ENCODE measurements at regions not wholly inside any gene's neighbourhood (a gene's known extent, or its start where the extent isn't known, plus 50 kb on each side); places are given as distances from the start of the nearest gene placed in this dataset.

DNA sequence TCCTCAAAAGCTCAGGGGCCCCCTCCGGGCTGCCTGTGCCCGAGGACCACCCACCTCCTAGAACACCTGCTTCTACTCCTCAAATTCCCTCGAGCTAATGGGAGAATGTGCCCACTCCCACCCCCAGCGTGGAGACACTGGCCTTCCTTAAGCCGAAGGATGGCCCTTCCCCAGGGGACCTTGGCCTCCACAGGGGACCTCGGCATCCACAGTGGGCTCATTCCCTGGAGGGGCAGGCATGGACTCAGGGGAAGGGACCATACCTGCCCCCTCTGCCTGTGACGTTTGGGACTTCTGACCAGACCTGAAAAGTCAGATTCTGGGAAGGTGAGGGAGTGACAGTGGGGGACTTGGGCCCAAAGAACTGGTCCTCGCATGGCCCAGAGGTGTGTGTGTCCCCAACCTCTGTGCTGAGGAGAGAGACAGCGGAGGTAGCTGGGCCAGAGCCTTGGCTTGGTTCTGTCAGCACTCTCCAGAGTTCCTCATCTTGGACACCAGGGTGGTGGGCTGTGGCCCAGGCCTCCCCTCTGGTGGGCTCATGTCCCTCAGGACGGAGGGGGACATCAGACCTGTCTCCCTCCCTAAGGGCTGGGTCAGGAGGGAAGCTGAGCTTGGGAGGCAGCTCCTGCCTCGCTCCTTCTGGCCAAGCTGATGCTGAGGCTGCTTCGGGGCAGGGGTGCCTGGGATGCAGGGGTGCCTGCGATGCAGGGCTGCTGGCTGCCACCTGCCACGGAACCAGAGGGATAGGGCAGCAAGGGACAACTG is 240.4 kb downstream of the HAUS1 start:
- DNase-seq (ENCODE audit: low read depth), result no peak

DNA sequence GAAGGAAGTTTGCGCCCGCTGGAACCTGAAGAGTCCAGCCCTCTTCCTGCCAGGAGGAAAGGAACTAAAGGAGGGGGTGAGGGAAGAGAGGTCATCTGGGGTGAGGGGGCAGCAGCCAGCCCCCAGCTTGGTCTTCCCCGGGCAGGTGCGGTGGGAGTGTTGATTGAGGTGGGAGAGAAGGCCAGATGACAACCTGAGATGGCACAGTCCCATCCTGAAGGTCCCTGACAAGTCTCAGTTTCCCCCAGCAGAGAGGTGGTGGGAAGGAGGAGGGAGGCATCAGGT is 240.9 kb downstream of the HAUS1 start:
- DNase-seq (ENCODE audit: low read depth), result no peak

DNA sequence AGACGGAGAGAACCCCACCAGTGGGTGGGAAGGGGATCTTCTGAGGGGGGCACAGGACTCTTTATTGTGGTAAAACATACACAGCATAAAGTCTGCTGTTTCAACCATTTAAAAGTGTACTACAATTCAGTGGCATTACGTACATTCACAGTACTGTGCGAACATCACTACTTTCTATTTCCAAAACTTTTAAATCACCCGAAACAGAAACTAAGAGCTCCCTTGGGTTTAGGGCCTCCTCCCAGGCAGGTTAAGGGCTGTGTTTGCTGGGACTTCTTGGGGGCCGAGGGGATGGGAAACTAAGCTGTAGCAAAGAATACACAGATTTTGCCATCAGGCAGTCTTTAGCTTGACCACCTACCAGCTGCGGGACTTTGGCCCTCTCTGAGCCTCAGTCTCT is 242.0 kb downstream of the HAUS1 start:
- DNase-seq (ENCODE audit: low read depth), result no peak

DNA sequence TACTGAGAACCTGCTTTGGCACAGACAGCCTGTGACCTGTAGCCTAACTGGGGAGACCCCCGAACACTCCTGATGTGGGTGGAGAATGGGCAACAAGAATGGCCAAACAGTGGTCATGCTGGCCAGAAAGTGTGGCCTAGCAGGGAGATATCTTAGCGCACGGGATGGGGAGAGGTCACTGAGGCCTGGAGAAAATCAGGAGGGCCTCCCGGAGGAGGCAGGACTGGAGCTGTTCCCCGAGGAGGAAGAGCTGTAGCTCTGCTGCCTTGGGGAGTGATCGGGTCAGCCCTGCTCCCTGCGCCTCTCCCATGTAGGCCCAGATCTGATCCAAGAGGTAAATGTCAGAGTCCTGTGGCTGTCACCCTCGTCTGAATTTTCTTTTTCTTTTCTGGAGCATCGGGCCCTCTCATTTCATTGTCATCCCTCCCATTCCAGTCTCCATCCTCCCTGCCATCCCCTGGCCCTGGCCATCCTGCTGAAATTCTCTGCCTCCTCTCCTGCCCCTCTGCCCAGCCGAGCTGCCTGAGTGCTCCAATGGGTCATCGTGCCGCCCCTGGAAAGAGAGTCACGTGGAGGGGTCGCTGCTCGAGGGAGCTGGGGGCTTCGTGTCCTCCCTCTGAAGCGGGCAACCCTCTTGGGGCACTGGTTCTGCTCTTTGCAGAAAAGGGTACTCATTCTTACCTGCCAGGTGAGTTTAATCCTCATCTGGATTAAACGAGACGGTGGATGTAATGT is 242.9 kb downstream of the HAUS1 start:
- no peak for DNase-seq (ENCODE audit: low read depth)

DNA sequence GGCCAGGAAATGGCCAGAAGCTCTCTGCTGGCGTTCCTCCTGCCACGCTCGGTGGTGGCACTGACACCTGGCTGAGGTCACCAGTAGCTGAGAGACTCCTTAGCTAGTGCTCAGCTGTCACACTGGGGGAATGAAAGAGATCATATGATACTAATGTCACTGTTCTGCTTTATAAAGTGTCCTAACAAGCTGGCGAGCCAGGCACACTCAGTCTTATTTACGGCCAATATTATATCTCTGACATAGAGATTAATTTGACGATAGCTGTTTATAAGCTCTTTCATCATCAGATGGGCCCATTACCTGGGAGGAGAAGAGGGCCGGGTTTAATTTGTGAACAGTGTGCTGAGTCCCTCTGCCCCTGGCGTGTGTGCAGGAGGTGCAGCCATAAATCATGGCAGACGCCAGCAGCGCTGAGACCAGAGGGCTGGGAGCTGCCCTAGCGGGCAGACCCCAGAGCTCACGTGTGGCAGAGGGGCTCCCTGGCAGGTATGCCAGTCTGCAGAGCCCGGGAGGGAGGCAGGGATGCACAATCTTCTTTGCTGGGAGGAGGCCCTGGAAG is 246.5 kb downstream of the HAUS1 start:
- DNase-seq (ENCODE audit: low read depth), result no peak

DNA sequence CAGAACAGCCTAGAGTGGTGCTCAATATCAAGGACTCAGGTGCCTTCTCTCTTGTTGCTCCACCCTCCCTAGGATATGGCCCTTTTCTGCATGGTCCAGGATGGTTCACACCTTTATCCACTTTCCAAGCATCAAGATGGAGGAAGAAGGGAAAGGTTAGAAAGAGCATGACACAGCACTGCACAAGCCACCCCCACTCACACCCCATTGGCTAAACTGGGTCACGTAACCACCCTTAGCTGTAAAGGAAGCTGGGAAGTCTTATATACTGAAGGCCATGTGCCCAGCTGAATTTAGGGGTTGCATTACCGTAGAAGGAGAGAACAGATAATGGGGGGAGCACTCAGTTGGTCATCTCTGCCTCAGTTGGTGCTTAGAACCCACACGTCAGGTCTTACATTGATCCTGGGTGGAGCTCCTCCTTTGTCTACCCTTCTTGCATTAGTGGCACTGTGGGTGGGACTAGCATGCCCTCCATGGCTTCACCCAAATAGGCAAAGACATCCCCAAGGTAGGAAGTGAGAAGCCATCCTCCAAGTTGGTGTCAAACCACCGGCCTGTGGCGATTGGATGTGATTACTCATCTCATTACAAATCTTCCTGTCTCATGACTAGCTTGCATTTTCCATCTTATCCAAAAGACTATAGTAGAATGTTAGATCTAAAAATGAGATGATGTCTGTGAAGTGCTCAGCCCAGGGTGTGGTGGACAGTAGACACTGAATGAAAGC is 248.5 kb downstream of the HAUS1 start:
- no peak for DNase-seq (ENCODE audit: low read depth)

DNA sequence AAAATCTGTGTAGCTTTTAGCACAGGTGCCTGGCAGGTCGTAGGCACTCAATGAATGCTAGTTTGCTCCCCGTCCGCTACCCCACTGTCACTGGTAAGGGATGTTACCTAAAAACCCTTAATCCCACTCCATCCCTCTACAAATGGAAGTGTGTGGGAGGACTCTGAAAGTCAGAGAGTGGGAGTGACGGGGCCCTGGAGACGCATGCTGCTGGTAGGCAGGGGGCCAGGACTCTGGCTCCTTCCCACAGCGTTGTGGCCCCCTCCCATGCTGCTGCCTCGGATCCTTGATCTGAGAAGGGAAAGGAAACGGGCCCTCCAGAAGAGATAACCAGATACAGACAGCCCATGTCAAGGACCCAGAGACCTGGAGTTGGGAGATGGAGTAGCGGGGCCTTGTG is 249.3 kb downstream of the HAUS1 start:
- DNase-seq (ENCODE audit: low read depth), result no peak

DNA sequence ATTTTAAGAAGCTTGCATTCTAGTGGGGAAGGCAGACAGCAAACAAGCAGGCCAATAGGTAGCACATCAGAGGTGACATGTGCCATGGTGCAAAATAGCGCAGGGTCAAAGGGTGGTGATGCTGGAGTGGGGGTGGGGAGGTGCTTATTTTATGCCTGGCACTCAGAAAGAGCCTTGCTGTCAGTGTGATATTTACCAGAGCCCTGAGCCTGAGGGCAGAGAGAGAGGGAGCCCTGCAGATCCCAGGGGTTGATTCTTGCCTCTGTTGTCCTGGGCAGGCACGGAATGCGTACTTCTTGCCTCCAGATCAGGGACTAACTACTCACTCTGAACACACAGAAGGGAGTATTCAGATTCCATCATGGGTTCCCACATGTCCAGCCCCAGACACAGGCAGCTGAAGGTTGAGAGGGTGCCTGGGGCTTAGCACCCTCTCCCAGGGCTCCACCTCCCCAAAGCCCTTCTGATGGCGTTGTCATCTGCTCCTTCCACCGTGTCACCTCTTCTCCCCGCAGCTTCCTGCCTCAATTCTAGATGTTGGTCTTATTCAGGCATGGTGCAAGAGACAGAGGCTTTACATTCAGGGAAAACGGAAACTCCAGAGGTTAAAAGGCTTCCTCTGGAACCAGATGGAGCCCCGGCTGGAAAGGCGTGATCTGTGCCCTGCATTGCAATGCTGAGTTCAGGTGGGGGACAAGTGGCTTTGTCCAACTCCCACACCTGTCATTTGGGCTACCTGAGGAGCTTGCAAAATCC is 252.3 kb downstream of the HAUS1 start:
- DNase-seq (ENCODE audit: low read depth), result no peak

DNA sequence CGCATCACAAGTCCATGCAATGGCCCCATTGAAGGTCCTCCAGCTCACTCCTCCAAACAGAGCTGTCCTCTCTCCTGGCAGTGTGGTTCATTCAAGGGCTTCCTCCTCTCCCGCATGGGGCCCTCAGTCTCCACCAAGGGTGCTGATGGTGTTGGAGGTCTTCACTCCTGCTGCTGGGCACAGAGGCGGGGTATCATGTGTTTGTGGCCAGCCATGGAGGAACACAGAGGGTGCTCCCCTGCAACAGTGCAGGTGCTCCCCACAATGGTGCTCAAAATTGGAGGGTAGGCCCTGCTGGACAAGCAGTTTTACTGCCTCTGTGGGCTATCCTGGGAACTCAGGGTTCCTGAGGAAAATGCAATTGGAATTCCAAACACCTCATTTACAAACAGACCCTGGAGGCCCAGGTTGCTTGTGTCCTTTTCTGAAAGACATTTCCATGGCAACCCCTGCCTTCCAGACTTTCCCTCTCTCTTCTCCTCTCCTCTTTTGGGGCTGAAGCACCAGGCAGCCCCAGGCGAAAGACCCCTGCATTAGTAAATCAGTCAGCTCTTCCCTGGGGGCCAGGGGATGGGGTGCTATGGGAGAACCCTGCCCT is 256.0 kb downstream of the HAUS1 start:
- no peak for DNase-seq (ENCODE audit: low read depth)

DNA sequence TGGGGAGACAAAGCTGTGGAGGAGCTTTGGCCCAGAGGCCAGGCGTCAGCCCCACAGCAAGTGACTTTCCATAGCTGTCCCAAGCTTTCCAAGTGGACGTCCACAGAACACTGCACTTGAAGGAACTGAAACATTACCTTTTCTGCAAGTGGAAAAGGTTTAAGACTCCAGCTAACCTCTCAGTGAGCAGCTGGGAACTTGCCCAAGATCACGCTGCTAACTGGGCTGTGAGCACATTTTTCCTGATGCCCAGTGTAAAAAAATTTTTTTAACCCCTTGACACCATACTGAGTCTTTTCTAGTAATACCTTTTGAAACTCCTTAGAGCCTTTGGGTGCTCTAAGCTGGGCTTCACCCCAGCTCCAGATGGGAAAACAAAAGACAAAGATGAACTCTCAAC is 256.7 kb downstream of the HAUS1 start:
- no peak for DNase-seq (ENCODE audit: low read depth)

DNA sequence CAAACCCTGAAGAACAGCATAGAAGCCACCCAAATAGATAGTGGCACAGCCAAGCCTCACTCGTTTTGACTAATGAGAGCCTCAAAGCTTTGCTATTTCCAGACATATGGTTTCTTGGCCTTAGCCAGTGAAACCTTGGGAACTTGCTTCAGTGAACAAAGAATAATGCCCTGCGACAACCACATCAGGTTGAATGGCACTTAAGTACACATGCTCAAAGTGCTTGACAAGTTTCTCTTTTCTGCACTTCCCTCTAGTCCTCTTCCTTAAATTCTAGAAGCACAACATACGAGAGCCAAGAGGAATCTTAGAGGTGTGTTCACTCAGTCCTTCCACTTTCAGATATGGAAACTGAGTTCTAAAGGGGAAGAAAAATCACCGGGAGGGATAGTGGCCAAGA is 258.3 kb downstream of the HAUS1 start:
- DNase-seq (ENCODE audit: low read depth), result no peak

DNA sequence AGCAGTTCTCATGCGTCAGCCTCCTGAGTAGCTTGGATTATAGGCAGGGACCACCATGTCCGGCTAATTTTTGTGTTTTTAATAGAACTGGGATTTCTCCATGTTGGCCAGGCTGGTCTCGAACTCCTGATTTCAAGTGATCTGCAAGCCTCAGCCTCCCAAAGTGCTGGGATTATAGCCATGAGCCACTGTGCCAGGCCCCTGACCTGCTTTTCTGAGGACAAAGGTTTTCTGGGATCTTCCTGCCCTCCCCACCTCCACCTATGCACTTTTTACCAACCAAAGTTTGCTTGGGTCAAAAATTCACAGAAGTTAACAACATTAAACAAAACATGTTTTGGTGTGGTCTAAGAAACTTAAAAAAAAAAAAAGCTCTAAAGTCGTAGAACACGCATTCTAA is 259.9 kb downstream of the HAUS1 start:
- DNase-seq (ENCODE audit: low read depth), result no peak

DNA sequence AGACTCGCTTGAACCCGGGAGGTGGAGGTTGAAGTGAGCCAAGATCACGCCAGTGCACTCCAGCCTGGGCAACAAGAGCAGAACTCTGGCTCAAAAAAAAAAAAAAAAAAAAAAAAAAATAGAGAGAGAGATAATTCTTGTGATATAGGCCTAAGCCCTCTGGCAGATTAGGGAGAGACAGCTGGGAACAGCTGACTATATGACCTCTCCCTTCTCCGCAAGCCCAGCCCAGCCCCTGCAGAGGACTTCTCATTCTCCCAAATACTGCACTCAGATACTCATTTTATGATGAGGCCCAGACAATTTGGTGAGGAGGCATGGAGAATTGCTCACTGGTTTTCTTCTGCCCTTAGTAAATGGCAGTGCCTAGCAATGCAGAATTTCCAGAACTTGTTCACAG is 262.0 kb downstream of the HAUS1 start:
- DNase-seq (ENCODE audit: low read depth), result no peak

DNA sequence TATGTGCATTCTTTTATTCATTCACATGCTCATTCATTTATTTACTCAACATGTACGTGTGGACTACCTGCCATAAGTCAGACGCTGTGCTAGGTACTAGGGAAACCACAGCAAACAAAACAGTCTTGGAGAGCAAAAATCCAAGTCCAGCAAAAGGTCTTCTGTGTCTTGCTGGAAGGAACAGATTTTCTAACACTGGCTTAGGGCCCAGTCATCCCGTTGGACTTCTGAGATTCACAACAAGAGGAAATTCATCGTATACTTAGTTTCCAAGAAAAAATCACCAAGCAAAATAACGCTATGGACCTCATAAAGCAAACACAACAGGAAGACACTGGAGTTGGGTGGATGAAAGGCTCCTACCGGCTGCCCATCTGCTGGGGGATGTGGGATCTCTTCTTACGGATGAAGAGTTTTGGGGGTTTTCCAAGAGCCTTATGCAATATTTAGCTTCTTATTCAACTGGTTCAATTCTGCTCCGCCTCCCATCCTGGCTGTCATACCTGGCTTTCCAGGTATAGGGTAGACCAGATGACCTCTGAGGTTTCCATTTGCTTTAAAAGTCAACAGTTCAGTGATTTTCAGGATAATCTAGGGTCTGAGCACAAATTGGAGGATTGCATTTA is 262.7 kb downstream of the HAUS1 start:
- DNase-seq (ENCODE audit: low read depth), result peak; percentile 38

DNA sequence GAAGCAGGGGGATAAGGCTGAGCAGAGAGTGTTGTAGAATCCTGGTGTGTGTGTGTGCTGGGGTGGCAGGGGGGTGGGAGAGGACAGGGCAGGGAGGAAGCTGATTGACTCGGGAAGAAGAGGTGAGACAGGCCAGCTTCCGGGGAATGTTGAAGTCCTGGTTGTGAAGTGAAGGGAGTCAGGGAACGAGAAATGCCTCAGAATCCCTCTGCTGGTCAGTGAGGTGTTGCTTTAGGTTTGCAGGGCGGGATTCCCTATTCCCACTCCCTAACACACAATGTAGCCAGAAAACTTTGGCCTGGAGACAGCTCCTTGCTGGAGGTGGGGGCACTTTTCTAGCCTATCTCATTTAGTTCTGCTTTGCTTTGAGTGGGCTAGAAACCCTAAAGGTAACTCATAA is 265.1 kb downstream of the HAUS1 start:
- DNase-seq (ENCODE audit: low read depth), result no peak

DNA sequence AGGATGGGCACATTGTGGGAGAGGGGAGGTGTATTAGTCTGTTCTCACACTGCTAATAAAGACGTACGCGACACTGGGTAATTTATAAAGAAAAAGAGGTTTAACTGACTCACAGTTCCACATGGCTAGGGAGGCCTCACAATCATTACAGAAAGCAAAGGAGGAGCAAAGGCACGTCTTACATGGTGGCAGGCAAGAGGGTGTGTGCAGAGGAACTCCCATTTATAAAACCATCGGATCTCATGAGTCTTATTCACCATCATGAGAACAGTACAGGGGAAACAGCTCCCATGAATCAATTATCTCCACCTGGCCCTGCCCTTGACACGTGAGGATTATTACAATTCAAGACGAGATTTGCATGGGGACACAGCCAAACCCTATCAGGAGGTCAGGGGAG is 266.7 kb downstream of the HAUS1 start:
- DNase-seq (ENCODE audit: low read depth), result no peak

DNA sequence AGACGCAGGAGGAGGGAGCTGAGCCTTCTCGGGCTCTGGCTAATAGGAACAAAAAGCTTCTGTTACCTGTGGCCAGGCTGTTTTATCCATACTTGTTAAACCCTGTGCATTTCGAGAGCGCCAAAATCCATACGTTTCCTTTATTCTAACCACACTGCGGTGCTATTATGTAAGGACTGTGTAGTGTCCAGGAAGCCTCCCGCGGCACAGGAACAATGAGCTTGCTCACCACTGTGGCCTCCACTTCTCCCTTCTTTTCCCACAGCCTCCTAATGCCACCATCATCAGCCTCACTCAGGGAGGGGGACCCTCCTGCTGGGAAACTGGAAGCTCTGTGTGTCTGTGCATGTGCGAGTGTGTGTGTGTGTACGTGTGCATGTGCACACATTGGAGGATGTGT is 268.5 kb downstream of the HAUS1 start:
- DNase-seq (ENCODE audit: low read depth), result no peak

DNA sequence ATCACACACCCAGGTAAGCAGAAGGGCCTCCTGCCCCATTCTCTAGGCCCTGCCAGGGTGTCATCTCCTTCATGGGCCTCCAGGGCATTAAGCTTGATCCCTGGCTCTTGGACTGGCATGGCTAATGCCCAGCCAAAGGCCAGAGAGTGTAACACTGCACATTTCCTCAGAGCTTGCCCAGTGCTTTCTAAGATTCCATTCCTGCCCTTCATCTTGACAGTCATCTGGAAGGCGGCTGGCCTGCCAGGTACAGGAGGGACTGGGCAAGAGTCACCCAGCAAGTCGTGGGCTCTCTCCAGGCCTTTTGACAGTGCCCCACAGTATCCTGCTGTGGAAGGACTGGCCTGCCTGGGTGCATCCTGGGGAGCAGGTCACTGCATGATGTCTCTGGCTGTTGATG is 268.9 kb downstream of the HAUS1 start:
- DNase-seq (ENCODE audit: low read depth), result no peak

DNA sequence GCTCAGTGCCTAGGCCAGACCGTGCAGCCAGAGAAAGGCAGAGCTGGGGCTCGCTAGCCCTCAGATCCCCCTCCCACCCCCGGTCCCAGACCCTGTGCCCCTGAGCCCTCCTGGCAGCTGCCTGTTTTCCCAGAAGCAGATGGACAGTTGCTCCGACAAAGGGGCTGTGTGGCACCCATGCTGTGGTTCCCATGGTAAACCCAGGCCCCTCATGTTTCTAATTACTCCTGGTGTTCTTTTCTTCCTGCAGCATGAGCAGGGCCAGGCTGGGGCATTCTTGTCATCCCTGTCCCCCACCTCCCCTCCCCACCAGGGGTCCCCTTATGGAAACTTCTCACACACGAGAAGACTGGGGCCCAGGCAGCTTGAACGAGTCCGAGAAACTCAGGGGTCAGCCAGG is 269.6 kb downstream of the HAUS1 start:
- no peak for DNase-seq (ENCODE audit: low read depth)

DNA sequence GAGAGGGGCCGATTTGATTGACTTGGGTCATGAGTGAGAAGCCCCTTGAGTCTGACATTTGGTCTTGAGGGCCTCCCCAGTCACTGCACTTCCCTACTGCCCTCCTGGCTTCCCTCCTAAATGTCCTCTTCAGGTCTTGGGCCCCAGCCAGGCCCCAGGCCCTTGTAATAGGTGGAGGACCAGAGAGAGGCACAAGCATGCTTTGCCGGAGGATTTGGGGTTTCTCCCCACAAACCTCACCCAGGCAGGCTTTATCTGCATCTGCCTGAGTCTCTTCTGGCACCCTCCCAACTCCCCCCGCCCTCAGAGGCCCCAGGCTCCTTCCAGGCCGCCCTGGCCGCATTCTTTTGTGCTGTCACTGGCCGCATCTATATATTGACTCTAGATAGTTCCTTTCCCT is 270.7 kb downstream of the HAUS1 start:
- DNase-seq (ENCODE audit: low read depth), result no peak

DNA sequence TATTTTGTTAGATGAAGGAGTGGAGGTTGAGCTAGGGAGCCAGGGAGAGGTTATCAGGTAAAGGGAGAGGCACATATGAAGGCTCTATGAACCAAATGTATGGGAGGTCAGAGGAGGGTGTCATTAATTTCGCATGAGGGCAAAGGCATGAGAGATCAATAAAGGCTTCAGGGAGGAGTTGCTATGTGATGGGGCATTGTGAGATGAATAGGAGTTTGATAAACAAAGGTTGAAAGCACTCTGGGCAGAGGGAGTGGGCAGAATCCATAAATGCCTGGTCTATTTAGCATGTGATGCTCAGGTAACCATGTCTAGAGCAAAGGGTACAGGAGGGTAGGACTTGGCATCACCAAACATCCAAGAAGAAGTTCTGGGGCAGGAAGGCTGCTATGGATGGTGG is 273.4 kb downstream of the HAUS1 start:
- DNase-seq (ENCODE audit: low read depth), result no peak

Measured in renal cortical epithelial cell (primary cell).